SKM-1 (cell line): ENCODE measurements at regions not wholly inside any gene's neighbourhood (a gene's known extent, or its start where the extent isn't known, plus 50 kb on each side); places are given as distances from the start of the nearest gene placed in this dataset.
A peak's percentile ranks its signal among the peaks of the same experiment; 100 is the strongest.
"Not testable (repeated sequence)": the region's sequence is repeated elsewhere in the genome, so short reads cannot be mapped to it uniquely, and the experiment has no call there.

Experiments
- DNase-seq: peaks from one replicate; lab custom pipeline; 2025; ENCODE audit not compliant: unreplicated experiment; lab: John Stamatoyannopoulos, UW

GRCh38 chr15:92803536-92803851 is 96.6 kb upstream of the CHD2 start:
- DNase-seq: no peak

GRCh38 chr15:92803852-92804609 is 96.1 kb upstream of the CHD2 start:
- DNase-seq: peak; percentile 99

GRCh38 chr15:92804610-92804936 is 95.6 kb upstream of the CHD2 start:
- DNase-seq: not testable (repeated sequence)

GRCh38 chr15:92805080-92805690 is 94.9 kb upstream of the CHD2 start:
- DNase-seq: no peak

- DNase-seq: not testable (repeated sequence)
Measured at GRCh38 chr15:92806171-92806570, 94.0 kb upstream of the CHD2 start.

- DNase-seq: no peak
Measured at GRCh38 chr15:92806763-92807162, 93.4 kb upstream of the CHD2 start.

- DNase-seq: no peak
Measured at GRCh38 chr15:92807971-92808571, 92.1 kb upstream of the CHD2 start.

- no peak for DNase-seq
Measured at GRCh38 chr15:92808598-92809063, 91.5 kb upstream of the CHD2 start.

GRCh38 chr15:92809064-92809879 is 90.9 kb upstream of the CHD2 start:
- peak; percentile 96 for DNase-seq

- DNase-seq: no peak
Measured at GRCh38 chr15:92809880-92810361, 90.2 kb upstream of the CHD2 start.

- DNase-seq: no peak
Measured at GRCh38 chr15:92810418-92811138, 89.5 kb upstream of the CHD2 start.

- DNase-seq: no peak
Measured at GRCh38 chr15:92811148-92811913, 88.8 kb upstream of the CHD2 start.

- no peak for DNase-seq
Measured at GRCh38 chr15:92812271-92812670, 87.9 kb upstream of the CHD2 start.

GRCh38 chr15:92813485-92813884 is 86.6 kb upstream of the CHD2 start:
- no peak for DNase-seq

- DNase-seq: peak; percentile 49
Measured at GRCh38 chr15:92817339-92817886, 82.7 kb upstream of the CHD2 start.

- no peak for DNase-seq
Measured at GRCh38 chr15:92818651-92819277, 81.4 kb upstream of the CHD2 start.

GRCh38 chr15:92819278-92820235 is 80.6 kb upstream of the CHD2 start:
- DNase-seq: no peak
